PC-9 (cell line): ENCODE measurements at regions not wholly inside any gene's neighbourhood (a gene's known extent, or its start where the extent isn't known, plus 50 kb on each side); places are given as distances from the start of the nearest gene placed in this dataset.

Experiments used
- BruUV-seq: library from RNA; stranded (reverse); fragments of 400-500 nt; replicated peaks from 2 replicates; lab custom pipeline; 2021; lab: Mats Ljungman, UMichigan
- CTCF ChIA-PET: fragments of 300-600 bp; sonication (Branson Sonifier 250); formaldehyde crosslinking; loops from one replicate; lab custom pipeline; 2022; ENCODE audit warnings: antibody characterized with exemption; lab: Charles Lee
- POLR2A ChIA-PET: fragments of 300-600 bp; sonication (Branson Sonifier 250); formaldehyde crosslinking; loops from one replicate; lab custom pipeline; 2022; ENCODE audit warnings: antibody characterized with exemption; ENCODE audit not compliant: unreplicated experiment; lab: Charles Lee
- DNase-seq, 2 experiments: peaks; one replicate each; pipeline versions ENCODE4 v3.0.0 to v3.0.0-alpha.2; 2015 to 2022; ENCODE audit warnings: mixed read lengths in 1 of 2
- H2AFZ ChIP-seq: fragments of 200-600 bp; sonication (generic); 2 replicates; pipeline ENCODE4 v1.8.1; 2017; ENCODE audit warnings: antibody characterized with exemption
- H3F3A ChIP-seq: fragments of 200-600 bp; sonication (generic); 2 replicates; pipeline ENCODE4 v1.8.1; 2017; ENCODE audit warnings: antibody characterized with exemption, mild to moderate bottlenecking, low read depth; ENCODE audit not compliant: insufficient read depth
- H3K27ac ChIP-seq: fragments of 200-600 bp; sonication (generic); 2 replicates; pipeline ENCODE4 v1.6.1; 2016; ENCODE audit warnings: mixed run types
- H3K27me3 ChIP-seq: fragments of 200-600 bp; sonication (generic); 2 replicates; pipeline ENCODE4 v1.6.1; 2016; ENCODE audit warnings: low read depth, mixed run types; ENCODE audit not compliant: insufficient read depth
- H3K36me3 ChIP-seq: fragments of 200-600 bp; sonication (generic); 2 replicates; pipeline ENCODE4 v1.6.1; 2016; ENCODE audit warnings: low read depth, mixed run types
- H3K4me1 ChIP-seq: fragments of 200-600 bp; sonication (generic); replicated peaks from 2 replicates; pipeline ENCODE4 v1.6.1; 2016; ENCODE audit warnings: mixed run types; ENCODE audit not compliant: insufficient read depth
- H3K4me2 ChIP-seq: fragments of 200-600 bp; sonication (generic); 2 replicates; pipeline ENCODE4 v1.6.1; 2017; ENCODE audit warnings: mixed run types
- H3K4me3 ChIP-seq: fragments of 200-600 bp; sonication (generic); 2 replicates; pipeline ENCODE4 v1.6.1; 2016; ENCODE audit warnings: mixed run types
- H3K79me2 ChIP-seq: fragments of 200-600 bp; sonication (generic); 2 replicates; pipeline ENCODE4 v1.6.1; 2017; ENCODE audit warnings: low read depth, mixed run types
- H3K9me2 ChIP-seq: fragments of 200-600 bp; sonication (generic); 2 replicates; pipeline ENCODE4 v1.8.1; 2017; ENCODE audit warnings: mild to moderate bottlenecking; ENCODE audit not compliant: insufficient read depth
- H3K9me3 ChIP-seq: fragments of 200-600 bp; sonication (generic); 2 replicates; pipeline ENCODE4 v1.8.1; 2016; ENCODE audit warnings: low read depth; ENCODE audit not compliant: insufficient read depth
- H4K20me1 ChIP-seq: fragments of 200-600 bp; sonication (generic); 2 replicates; pipeline ENCODE4 v1.8.1; 2017; ENCODE audit not compliant: insufficient read depth
- EZH2 ChIP-seq: fragments of 200-600 bp; sonication (generic); IDR thresholded peaks from 2 replicates; pipeline ENCODE4 v1.8.0; 2017; ENCODE audit warnings: antibody characterized with exemption, low read depth
- intact Hi-C: fragments of 100-400 bp; cut with micrococcal nuclease; formaldehyde crosslinking; loops from one replicate; pipeline ENCODE4 v1.10.0; 2022; ENCODE audit not compliant: unreplicated experiment
- TF ChIP-seq, protein P1 (sequence below): fragments of 200-600 bp; sonication (generic); conservative IDR thresholded peaks from 2 replicates; pipeline ENCODE4 v1.6.1; 2017; ENCODE audit warnings: mixed run types, antibody characterized with exemption, mild to moderate bottlenecking, moderate library complexity

DNA sequence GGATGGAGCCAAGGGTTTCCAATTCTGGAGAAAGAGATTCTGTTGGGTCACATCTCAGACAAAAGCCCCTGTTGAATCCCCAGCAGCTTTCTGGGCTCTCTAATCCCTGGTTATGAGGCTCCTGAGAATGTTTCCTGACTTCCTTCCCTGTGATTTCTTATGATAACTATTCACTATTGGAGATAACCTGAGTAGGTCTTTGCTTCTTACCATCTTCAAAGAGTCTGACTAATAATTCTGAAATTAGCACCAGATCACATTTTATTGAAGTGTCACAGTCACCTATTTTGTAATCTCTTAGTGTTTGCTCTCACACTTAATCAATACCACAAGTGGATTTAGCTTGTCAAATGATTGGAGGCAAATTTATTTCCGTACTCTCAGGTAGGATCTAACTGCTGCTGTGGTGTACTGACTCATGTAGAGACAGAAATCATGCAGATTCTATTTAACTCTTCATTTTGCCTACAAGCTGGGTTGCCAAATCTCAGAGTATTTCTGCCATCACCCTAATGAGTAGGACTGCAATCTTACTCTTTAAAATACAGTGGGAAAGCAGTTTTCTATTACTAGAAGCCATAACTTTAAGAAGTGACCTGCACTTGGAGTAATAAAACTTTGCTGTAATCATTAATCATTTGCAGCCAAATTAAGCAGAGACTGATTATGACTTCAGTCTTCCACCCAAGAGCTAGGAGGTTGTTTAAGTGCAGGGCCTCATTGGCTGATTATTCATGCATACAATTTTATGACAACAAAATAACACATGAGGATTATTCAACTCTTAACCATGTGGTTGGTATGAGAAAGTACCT lies 422.1 kb downstream of the EPM2A start:
- CTCF ChIA-PET, result no interaction called here
- Histone ChIP-seq H3K4me1 (no peaks in the 10 kb centered on the region), H2AFZ (no peak overlapping the region), H3K36me3 (no peaks in the 10 kb centered on the region), H3K79me2 (no peaks in the 10 kb centered on the region), H3K4me2 (no peak overlapping the region), H3K9me3 (no peaks in the 10 kb centered on the region; the same call in 1 of the 2 replicates), H3K9me2 (no peaks in the 10 kb centered on the region), H3K4me3 (no peak overlapping the region), H3K27ac (no peak overlapping the region), H3K27me3 (no peaks in the 10 kb centered on the region), H3F3A (no peaks in the 10 kb centered on the region), H4K20me1 (no peaks in the 10 kb centered on the region)
- POLR2A ChIA-PET, result no interaction called here
- DNase-seq, result no peak
- intact Hi-C loops, result no loop called here
- TF ChIP-seq EZH2, result no peak
- TF ChIP-seq, protein P1, sequence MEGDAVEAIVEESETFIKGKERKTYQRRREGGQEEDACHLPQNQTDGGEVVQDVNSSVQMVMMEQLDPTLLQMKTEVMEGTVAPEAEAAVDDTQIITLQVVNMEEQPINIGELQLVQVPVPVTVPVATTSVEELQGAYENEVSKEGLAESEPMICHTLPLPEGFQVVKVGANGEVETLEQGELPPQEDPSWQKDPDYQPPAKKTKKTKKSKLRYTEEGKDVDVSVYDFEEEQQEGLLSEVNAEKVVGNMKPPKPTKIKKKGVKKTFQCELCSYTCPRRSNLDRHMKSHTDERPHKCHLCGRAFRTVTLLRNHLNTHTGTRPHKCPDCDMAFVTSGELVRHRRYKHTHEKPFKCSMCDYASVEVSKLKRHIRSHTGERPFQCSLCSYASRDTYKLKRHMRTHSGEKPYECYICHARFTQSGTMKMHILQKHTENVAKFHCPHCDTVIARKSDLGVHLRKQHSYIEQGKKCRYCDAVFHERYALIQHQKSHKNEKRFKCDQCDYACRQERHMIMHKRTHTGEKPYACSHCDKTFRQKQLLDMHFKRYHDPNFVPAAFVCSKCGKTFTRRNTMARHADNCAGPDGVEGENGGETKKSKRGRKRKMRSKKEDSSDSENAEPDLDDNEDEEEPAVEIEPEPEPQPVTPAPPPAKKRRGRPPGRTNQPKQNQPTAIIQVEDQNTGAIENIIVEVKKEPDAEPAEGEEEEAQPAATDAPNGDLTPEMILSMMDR, result no peak
- no TSS peak for BruUV-seq

DNA sequence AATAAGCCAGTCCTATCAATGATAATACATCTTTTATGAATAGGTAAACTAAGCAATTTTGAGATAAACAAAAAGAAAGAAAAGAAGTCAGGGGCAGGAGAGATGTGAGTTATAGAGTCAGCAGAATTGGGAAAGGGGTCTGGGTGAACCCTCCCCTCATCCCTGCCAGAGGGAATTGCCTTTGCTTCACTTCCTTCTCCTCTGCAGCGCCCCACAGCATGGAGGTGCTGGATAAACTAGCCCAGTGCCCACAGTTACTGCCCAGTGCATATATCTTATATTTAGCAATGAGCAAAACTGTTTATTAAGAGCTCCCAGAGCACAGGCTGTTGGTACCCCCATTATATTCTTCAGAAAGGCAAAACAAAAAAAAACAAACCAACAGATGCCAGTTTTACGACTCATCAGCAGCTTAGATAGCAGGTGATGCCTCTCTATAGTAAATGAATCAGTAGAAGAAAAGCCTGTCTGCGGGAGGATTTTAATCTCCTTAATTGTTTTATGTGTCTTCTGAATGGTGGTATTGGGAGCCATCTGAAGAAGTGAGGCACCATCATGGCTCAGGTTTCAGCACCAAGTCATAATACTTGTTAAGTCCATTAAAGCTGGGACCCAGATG lies 419.2 kb downstream of the EPM2A start:
- H3F3A ChIP-seq, result no peaks in the 10 kb centered on the region

GRCh38 chr6:145318952-145319351 lies 416.4 kb downstream of the EPM2A start:
- POLR2A ChIA-PET, result no interaction called here
- BruUV-seq, result no TSS peak
- no peaks in the 10 kb centered on the region for H3K9me2 ChIP-seq
- no peak for TF ChIP-seq EZH2
- TF ChIP-seq, protein P1, result no peak
- CTCF ChIA-PET, result no interaction called here
- H2AFZ ChIP-seq, result no peak overlapping the region
- no peak overlapping the region for H3K27ac ChIP-seq
- H3K4me3 ChIP-seq, result no peak overlapping the region
- no peaks in the 10 kb centered on the region for H3K36me3 ChIP-seq
- no peak overlapping the region for H3K4me2 ChIP-seq
- H3F3A ChIP-seq, result no peaks in the 10 kb centered on the region
- H3K27me3 ChIP-seq, result no peaks in the 10 kb centered on the region
- no peaks in the 10 kb centered on the region; the same call in 1 of the 2 replicates for H3K9me3 ChIP-seq
- no peak for DNase-seq
- H3K4me1 ChIP-seq, result no peaks in the 10 kb centered on the region
- H3K79me2 ChIP-seq, result no peaks in the 10 kb centered on the region
- intact Hi-C loops, result no loop called here
- no peaks in the 10 kb centered on the region for H4K20me1 ChIP-seq

More for the DNA sequence above, 419.2 kb downstream of the EPM2A start:
- Histone ChIP-seq H3K79me2 (no peaks in the 10 kb centered on the region), H3K27me3 (no peaks in the 10 kb centered on the region), H2AFZ (no peak overlapping the region), H3K4me3 (no peak overlapping the region), H3K4me1 (no peaks in the 10 kb centered on the region), H3K4me2 (no peak overlapping the region), H3K27ac (no peak overlapping the region), H3K9me3 (no peaks in the 10 kb centered on the region; the same call in 1 of the 2 replicates), H4K20me1 (no peaks in the 10 kb centered on the region), H3K9me2 (no peaks in the 10 kb centered on the region), H3K36me3 (no peaks in the 10 kb centered on the region)
- CTCF ChIA-PET, result no interaction called here
- DNase-seq, result no peak
- no TSS peak for BruUV-seq
- POLR2A ChIA-PET, result no interaction called here
- TF ChIP-seq, protein P1, result no peak
- no peak for TF ChIP-seq EZH2
- intact Hi-C loops, result no loop called here
